Skin epidermis (tissue), 12 donors: ENCODE measurements at regions not wholly inside any gene's neighbourhood (a gene's known extent, or its start where the extent isn't known, plus 50 kb on each side); places are given as distances from the start of the nearest gene placed in this dataset.

Source experiments
- H3K27ac ChIP-seq, 21 experiments: fragments of 200-600 bp; sonication (generic) in 11 of 21; one replicate each; pipeline ENCODE4 v1.5.0; 2020; ENCODE audit warnings: mild to moderate bottlenecking in 3 of 21, inconsistent platforms in 2 of 21, moderate library complexity in 2 of 21
- H3K4me3 ChIP-seq, 7 experiments: fragments of 200-600 bp; sonication (generic) in 2 of 7; one replicate each; pipeline ENCODE4 v1.5.0; 2020; ENCODE audit warnings: inconsistent platforms in 2 of 7, mild to moderate bottlenecking in 2 of 7, moderate library complexity in 1 of 7

- Histone ChIP-seq H3K27ac (no peak overlapping the region), H3K4me3 (no peak overlapping the region)
Observed at GRCh38 chr15:100718075-100718980, 115.9 kb downstream of the ASB7 start.

DNA sequence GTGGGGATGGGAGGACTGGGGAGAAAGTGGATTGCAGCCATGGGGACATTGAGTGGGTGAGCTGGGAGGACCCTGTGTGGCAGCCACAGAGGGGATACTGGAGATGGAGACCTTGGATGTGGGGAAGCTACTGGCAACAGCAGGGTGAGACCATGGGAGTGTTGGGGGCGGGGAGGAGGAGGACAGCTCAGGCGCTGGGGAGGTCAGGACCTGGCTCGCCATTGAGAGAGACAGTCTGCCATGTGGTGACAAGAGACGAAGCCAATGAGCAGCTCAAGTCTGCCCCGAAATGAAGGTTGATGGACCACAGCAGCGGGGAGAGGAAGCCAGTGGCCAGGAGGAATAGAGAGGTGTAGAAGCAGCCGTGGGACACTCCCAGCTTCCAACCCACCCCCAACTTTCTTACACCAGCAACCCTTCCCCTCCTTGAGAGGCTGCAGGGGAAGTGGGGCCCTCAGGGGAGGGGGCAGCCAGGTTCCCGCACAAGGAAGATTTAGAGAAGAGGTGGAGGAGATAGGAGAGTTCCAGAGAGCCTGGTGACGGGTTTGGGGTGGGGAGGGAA lies 118.1 kb downstream of the ASB7 start:
- peak overlapping the region in 18 of 21 experiments; percentile 2 to 92 (median 72) for H3K27ac ChIP-seq
- H3K4me3 ChIP-seq: no peak overlapping the region

DNA sequence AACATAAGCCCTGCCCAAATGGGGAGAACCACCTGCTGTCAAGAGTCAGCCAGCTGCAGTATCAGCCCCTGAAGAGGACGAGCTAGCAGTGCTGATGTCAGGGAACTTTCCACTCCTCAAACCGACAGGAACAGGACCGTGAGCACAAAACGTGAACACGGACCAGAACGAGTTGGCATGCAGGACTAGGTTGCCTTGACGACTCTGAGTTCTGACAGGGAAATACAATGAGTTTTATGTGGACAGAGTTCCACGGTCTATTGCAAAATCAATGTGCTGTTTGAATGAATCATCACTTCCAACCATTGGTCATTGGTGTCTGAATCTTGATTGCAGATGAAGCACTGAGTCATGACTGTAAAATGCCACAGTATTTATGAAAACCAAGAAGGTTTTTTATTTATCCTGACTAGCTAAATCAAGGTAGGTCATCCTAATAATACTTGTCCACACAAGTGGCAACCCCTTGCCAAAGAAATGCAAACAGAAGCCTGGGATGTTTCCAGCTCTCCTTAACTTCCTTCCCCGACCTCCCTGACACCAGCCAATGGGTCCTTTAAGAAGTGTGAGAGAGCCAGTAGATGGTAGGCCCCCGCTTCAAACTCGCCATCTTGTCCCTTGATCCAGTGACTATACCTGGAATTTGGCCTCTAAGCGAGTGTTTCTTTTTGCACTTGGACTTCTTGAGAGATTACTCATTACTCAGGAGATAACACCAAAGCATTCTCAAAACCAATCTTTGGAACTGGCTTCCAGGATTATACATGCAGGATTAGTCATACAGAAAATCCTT lies 119.6 kb downstream of the ASB7 start:
- H3K4me3 ChIP-seq: peak overlapping the region in 1 of 7 experiments; percentile 12
- H3K27ac ChIP-seq: peak overlapping the region in 20 of 21 experiments; percentile 50 to 92 (median 79)

GRCh38 chr15:100722551-100723314 lies 120.3 kb downstream of the ASB7 start:
- no peak overlapping the region for H3K4me3 ChIP-seq
- peak overlapping the region in 20 of 21 experiments; percentile 9 to 92 (median 69) for H3K27ac ChIP-seq

- Histone ChIP-seq H3K4me3 (no peak overlapping the region), H3K27ac (peak overlapping the region in 11 of 21 experiments; percentile 5 to 92 (median 76))
Observed at GRCh38 chr15:100723315-100723801, 121.0 kb downstream of the ASB7 start.

DNA sequence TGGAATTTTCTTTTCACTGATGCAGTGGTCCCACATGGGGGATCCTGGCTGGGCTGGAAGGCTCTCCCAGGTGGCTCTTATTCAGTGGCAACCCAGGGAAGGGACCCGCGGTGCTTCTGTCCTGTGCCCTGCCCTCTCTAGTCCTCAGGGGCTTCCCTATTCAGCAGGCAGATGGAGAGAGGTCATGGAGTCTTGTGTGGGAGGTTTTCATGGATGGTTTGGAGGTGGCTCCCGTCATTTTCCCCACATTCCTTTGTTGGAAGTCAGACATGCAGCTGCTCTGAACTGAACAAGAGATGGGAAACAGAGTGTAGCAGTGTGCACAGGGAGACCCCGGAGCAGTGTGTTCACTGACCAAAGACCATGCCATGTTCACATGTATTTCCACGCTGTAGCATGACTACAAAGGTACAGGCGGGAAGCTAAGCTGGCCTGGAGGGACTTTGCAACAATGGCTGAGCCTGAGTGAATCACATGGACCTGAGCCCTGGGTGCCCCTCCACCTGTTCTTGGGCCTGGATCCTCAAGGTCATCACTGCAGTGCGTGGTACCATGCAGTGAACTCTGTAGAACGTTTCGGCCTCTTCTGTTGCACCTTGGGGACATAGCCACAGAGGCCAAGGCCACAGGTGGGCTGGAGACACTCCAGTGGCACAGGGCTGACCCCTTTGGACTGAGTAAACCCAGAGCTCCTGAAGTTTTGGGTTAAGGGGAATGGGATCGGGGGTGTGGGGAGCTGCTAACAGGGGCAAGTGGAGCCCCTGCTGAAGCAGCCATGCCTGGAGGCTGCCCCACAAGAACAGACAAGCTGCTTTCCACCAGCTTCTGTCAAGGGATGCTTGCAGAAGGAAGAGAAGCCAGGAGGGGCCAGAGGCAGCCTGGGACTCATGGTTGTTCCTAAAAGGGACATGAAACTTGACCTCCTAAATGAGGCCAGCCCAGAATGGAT lies 123.0 kb downstream of the ASB7 start:
- Histone ChIP-seq H3K4me3 (no peak overlapping the region), H3K27ac (peak overlapping the region in 8 of 21 experiments; percentile 21 to 59 (median 44))

DNA sequence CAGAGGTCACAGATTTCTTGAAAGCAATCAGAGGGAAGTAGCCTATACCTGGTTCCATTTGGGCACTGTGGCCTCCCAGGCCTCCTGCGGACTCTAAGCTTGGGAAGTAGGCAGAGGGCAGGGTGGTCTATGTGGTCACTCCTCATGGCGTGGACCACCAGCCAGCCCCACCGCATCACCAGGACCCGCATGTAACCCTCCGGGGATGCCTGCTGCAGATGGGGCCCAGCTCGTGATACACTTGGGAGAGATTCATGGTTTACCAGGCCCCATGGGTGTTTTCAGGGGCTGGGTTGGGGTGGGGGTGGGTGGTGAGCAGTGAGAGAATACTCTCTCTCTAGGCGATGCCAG lies 123.7 kb downstream of the ASB7 start:
- H3K4me3 ChIP-seq: no peak overlapping the region
- H3K27ac ChIP-seq: peak overlapping the region in 6 of 21 experiments; percentile 27 to 73 (median 50)

- peak overlapping the region in 4 of 21 experiments; percentile 12 to 73 (median 53) for H3K27ac ChIP-seq
- H3K4me3 ChIP-seq: no peak overlapping the region
Observed at GRCh38 chr15:100726421-100727190, 124.2 kb downstream of the ASB7 start.

- Histone ChIP-seq H3K4me3 (no peak overlapping the region), H3K27ac (peak overlapping the region in 3 of 21 experiments; percentile 12 to 59 (median 47))
Observed at GRCh38 chr15:100727291-100727851, 125.0 kb downstream of the ASB7 start.

GRCh38 chr15:100728371-100729201 lies 126.2 kb downstream of the ASB7 start:
- Histone ChIP-seq H3K27ac (peak overlapping the region in 1 of 21 experiments; percentile 47), H3K4me3 (no peak overlapping the region)

DNA sequence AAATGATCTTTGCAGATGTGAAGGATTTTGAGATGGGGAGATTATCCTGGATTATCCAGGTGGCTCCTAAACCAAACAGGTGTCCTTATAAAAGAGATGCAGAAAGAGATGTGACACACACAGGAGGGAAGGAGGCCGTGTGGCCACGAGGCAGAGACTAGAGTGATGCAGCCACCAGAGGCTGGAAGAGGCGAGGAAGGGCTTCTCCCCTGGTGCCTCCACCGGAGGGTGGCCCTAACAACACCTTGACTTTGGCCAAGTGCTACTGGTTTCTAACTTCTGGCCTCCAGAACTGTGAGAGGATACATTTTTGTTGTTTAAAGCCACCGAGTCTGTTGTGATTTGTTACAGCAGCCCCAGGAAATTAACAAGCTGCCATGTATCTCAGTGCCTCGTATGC lies 127.1 kb downstream of the ASB7 start:
- H3K27ac ChIP-seq: no peak overlapping the region
- H3K4me3 ChIP-seq: no peak overlapping the region

- no peak overlapping the region for H3K27ac ChIP-seq
- no peak overlapping the region for H3K4me3 ChIP-seq
Observed at GRCh38 chr15:100730129-100730528, 127.7 kb downstream of the ASB7 start.

GRCh38 chr15:100730655-100731266 lies 128.4 kb downstream of the ASB7 start:
- H3K27ac ChIP-seq: peak overlapping the region in 1 of 21 experiments; percentile 42
- H3K4me3 ChIP-seq: no peak overlapping the region

DNA sequence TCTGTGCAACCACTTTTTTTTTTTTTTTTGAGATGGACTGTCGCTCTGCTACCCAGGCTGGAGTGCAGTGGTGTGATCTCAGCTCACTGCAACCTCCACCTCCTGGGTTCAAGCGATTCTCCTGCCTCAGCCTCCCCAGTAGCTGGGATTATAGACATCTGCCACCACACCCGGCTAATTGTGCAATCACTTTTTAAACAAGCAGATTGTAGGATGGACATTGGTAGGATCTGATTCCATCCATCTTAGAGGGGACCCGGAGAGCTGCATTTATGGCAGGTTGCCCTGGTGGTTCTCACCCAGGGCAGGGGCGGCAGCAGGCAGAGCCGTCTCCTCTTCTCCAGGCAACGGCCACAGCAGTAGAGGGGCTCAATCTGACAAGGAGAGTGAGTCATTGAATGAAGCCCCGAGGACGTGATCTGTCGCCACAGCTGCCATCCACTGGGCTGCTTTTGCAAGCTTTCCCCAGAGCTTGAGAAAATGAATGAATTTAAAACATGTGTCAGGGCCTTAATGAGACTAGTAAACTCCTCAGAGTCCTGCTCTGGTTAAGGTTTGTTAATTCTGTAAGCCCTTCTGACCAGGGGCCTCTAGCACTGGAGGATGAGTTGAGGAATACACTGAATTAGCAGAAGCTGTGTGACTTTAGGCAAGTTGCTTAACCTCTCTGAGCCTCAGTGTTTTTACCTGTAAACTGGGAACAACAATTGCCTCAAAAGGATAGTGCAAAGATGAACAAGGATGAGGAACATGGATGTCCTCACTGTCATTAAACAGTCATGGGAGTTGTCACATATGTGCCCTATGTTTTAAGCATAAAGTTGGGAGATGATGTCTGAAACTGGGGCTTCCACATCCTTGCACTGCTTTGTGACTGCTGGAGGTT lies 129.1 kb downstream of the ASB7 start:
- H3K27ac ChIP-seq: peak overlapping the region in 4 of 21 experiments; percentile 42 to 65 (median 51)
- no peak overlapping the region for H3K4me3 ChIP-seq
